HCEC 1CT (cell line): ENCODE measurements at regions not wholly inside any gene's neighbourhood (a gene's known extent, or its start where the extent isn't known, plus 50 kb on each side); places are given as distances from the start of the nearest gene placed in this dataset.
"Not testable (repeated sequence)": the region's sequence is repeated elsewhere in the genome, so short reads cannot be mapped to it uniquely, and the experiment has no call there.

Experiments used
- DNase-seq: peaks from one replicate; pipeline ENCODE4 v3.0.0-alpha.2; 2017

GRCh38 chr2:7557376-7557775 lies 640.2 kb downstream of the RNF144A start:
- no peak for DNase-seq

GRCh38 chr2:7559791-7560190 lies 642.6 kb downstream of the RNF144A start:
- DNase-seq = no peak

DNA sequence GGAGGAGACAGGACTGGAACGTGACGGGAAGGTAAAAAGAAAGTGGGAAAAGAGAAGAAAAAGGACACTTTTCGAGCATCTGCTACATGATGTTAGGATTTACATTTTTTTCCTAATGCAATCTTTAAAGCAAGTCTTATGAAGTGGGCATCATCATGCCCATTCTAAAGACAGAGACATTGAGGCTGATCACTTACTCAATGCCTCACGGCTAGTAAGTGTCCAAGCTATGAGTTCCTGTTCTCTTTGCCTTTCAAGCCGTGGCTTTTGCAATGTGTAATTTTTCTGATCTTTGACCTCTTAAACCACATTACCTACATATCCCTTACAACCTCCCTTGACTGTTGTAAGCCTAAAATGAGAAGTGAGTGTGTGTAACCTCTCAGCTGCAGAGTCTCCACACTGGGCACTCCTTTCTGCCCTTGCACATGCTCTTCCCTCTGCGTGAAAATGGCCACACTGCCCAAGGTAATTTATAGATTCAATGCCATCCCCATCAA lies 649.2 kb downstream of the RNF144A start:
- no peak for DNase-seq

DNA sequence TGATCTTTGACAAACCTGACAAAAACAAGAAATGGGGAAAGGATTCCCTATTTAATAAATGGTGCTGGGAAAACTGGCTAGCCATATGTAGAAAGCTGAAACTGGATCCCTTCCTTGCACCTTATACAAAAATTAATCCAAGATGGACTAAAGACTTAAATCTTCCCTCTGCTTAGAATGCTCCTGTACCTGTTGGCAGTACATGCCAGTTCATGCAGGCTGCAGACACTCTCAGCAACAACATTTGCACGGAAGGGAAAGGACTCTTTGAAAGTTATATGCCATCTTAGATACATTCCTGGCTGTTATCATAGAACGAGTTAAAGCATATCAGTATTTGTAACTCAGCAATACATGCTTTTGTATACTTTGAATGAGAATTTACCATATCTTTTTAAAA lies 649.9 kb downstream of the RNF144A start:
- not testable (repeated sequence) for DNase-seq

DNA sequence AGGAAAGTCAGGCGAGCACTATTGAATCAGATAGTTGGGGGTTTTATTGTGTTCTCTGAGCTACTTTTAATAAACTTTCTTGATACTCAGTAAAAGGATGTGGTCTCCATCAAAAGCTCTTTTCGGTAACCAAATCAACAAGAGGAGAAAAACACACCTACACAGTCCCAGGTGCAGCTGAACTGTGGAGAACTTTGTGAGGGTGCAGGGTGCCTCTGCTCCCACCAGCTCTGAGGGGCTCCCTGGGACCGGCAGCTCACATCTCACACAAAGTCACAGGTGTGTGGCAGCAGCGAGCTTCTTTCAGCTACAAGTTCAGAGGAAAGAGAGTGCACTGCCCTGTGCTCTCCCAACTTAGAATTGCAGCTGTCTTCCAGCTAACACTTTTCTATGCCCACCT lies 650.4 kb downstream of the RNF144A start:
- DNase-seq = no peak

DNA sequence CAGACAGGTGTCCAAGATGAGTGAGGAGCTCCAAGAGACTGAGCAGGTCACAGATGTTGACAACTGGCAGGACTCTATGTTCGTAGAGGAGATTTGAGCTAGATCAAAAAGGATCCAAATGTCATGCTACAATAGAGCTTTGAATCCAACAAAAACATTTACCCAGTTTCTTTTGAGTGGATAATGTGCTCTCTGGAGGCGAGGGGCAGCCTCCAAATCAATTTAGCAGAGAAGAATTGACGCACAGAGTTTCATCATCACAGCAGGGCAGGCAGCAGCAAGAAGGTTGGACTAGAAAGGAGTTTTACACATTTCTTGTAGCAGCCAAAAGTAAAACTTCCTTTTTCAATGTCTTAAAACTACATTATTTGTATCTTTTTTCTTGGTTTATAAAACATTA lies 653.0 kb downstream of the RNF144A start:
- DNase-seq = no peak

DNA sequence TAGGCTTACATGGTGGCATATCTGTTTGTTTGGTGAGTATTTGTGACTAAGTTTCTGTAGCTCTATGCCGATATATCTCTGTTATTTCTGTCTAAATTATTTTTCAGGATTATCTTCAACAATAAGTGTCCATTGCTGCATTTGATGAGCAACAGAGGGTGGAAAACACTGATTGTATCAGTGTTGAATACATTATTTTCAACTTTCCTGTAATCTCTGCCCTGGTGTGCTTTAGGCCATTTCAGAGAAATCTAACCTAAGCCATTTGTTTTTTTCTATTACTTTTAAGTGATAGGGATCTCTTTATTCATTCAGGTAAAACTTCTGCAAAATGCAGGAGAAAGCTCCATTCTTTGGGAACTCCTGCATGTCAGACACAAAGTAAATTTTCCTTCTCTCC lies 654.5 kb downstream of the RNF144A start:
- no peak for DNase-seq

GRCh38 chr2:7572450-7572849 lies 655.2 kb downstream of the RNF144A start:
- no peak for DNase-seq

- no peak for DNase-seq
Measured at GRCh38 chr2:7573166-7573825, 656.1 kb downstream of the RNF144A start.

- DNase-seq = no peak
Measured at GRCh38 chr2:7574385-7574784, 657.2 kb downstream of the RNF144A start.

DNA sequence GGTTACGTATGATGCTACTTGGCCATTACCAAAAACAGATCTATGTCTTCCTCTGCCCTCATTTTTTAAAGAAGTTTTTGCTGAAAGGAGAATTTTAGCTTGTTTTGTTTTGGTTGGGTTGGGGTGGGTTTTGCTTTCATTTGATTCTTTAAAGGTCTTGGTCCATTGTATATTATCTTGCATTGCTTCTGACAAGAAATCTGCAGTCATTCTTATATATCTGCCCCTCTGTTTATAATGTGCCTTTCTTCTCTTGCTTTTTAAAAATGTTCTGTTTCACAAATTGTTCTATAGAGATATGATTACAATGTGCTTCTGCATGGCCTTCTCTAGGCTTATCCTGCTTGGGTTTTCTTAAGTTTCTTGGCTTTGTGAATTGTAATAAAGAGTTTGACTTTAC lies 660.6 kb downstream of the RNF144A start:
- DNase-seq = no peak

- DNase-seq = no peak
Measured at GRCh38 chr2:7584017-7584416, 666.8 kb downstream of the RNF144A start.

DNA sequence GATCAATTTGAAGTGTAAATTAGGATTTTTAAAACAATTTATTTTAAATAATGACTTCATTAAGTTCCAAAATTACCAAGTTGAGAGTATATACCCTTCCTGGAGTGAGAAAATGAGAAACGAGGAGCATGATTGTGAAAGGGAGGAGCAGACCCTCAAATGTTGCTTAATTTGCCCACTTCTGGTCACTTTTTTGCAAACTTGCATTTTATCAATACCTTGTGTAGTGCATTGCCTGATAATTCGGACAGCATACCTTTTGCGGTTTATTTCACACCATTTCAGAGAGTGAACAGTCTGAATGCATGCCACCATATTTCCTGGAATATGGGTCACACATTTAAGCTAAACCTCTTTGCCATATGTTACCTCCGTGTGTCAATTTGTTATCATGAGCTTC lies 669.7 kb downstream of the RNF144A start:
- no peak for DNase-seq

- no peak for DNase-seq
Measured at GRCh38 chr2:7588295-7588694, 671.1 kb downstream of the RNF144A start.

DNA sequence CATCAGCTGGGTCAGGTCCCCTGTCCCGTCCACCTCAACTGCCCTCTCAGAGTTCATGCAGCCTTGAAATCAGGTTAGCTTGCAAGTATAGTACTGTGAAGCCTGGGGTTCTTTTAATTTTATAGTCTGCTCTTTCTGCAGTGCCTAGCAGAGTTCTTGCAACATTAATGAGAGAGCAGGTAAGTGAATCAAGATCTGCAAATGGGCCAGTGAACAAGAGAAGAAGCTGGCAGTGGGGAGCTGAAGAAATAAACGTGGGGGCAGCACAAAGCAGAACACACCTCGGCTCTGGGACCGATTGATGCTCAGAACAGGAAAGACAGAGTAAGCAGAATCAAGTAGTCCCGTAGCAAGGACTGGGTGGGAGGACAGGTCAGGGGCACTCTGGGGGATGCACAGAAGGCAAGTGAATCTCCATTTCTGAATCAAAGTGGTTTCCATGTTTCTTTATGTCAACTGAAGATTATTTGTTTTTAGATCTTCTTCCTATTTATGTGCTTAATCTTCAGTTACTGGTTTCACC lies 675.5 kb downstream of the RNF144A start:
- DNase-seq = no peak

GRCh38 chr2:7593360-7593759 lies 676.1 kb downstream of the RNF144A start:
- DNase-seq = no peak

- no peak for DNase-seq
Measured at GRCh38 chr2:7594211-7594610, 677.0 kb downstream of the RNF144A start.

- DNase-seq = no peak
Measured at GRCh38 chr2:7595206-7595605, 678.0 kb downstream of the RNF144A start.

DNA sequence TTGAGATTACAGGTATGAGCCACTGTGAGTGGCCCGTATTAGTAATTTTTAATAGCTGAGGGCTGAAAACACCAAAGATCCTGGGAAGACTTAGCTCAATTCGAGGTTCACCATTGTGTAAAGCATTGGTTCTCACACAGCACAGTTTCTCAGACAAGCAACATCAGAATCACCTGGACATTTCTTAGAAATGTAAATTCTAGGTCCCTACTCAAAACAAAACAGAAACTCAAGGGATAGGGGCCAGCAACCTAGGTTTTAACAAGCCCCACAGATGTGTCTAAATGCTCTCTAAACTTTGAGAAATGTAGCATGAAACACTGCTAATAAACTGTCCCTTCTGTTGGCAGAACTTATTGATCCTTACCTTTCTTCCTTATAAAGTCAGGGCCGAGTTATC lies 681.2 kb downstream of the RNF144A start:
- DNase-seq = no peak

- no peak for DNase-seq
Measured at GRCh38 chr2:7599462-7600258, 682.4 kb downstream of the RNF144A start.

DNA sequence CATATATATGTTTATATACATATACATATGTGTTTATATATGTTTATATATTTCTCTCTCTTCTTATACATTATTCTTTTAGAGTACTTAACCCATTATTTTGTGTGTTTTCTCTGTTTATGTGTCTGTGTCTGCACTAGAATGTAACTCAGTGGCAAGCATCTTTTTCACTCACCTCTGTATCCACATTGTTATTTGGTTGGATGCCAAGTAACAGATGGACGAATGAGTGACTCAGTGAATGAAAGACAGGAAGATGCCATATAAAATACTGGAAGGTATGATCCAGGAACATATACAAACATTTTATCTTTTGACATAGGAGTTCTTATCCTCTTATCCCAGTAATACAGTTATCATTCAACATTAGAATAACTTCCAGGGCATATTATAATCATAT lies 684.8 kb downstream of the RNF144A start:
- DNase-seq = no peak

DNA sequence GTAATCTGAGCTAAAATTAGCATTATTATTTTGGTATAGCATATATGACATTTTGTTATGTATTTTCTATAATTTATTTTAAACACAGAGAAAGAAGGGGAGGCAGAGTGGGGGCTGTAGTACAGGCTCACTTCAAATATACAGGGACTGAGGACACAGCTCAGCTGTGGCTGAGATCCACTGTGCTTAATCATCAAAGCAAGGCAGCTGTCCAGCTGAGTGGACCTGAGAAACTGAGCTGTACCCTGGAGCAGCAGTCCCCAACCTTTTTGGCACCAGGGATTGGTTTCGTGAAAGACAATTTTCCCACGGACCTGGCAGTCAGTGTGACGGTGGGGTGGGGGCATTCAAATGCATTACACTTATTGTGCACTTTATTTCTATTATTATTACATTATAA lies 687.2 kb downstream of the RNF144A start:
- DNase-seq = no peak

DNA sequence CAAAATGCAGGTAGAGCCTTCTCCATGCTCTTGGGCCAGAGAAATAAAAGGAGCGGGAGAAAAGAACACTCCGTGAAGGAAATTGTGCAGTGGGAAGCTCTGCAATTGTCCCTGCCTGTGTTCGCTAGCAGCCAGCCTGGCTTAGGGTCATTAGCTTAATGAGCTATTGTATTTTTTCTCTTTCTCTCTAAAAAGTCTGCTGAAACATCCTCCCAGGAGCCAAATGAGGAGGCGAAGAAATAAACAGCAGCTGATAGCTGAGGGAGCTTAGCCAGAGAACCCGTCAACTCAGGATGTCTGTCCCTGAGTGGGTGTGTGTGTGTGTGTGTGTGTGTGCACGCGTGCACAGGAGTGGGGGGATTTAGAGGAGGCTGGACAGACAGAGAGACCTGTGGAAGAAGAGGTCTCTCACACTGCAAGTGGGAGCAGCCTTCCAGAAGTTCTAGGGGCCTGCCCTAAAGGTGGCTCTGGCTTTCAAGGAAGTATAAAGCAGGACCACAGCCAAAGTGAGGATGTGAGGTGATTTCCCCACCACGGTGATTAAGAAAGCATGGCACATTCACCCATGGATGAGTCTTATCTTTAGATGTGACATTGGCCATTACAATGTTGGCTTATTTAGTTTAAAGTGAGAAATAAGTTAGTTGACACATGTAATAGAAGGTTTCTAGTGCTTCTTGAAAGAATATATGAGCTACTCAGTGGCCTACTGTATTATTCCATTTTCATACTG lies 690.4 kb downstream of the RNF144A start:
- DNase-seq = no peak

GRCh38 chr2:7609556-7609955 lies 692.3 kb downstream of the RNF144A start:
- DNase-seq = no peak
